Mesenchymal stem cell (in vitro differentiated cells and primary cell): ENCODE measurements at regions not wholly inside any gene's neighbourhood (a gene's known extent, or its start where the extent isn't known, plus 50 kb on each side); places are given as distances from the start of the nearest gene placed in this dataset.

Experiments
- DNase-seq: peaks from one replicate; pipeline ENCODE4 v3.0.0-alpha.2; 2013
- H2AFZ ChIP-seq: one replicate; pipeline ENCODE4 v1.6.1; 2013; ENCODE audit warnings: low read depth, mild to moderate bottlenecking, control low read depth, inconsistent platforms, low read length, moderate library complexity
- H2AK5ac ChIP-seq: 2 replicates; pipeline ENCODE4 v1.6.1; 2013; ENCODE audit warnings: low read length, moderate library complexity, mild to moderate bottlenecking, inconsistent platforms; ENCODE audit not compliant: severe bottlenecking
- H2BK120ac ChIP-seq: one replicate; pipeline ENCODE4 v1.6.1; 2013; ENCODE audit warnings: low read depth, mild to moderate bottlenecking, inconsistent platforms, low read length, moderate library complexity
- H2BK12ac ChIP-seq, 2 experiments: one replicate each; pipeline ENCODE4 v1.6.1; 2013; ENCODE audit warnings: inconsistent platforms in 2 of 2, low read length in 2 of 2, mild to moderate bottlenecking in 2 of 2, moderate library complexity in 2 of 2, control low read depth in 1 of 2
- H2BK15ac ChIP-seq: one replicate; pipeline ENCODE4 v1.6.1; 2013; ENCODE audit warnings: mild to moderate bottlenecking, low read depth, inconsistent platforms; ENCODE audit not compliant: poor library complexity, severe bottlenecking
- H2BK5ac ChIP-seq: 2 replicates; pipeline ENCODE4 v1.6.1; 2013; ENCODE audit warnings: low read depth, mild to moderate bottlenecking, low read length, control low read depth, inconsistent platforms; ENCODE audit not compliant: poor library complexity, severe bottlenecking
- H3K14ac ChIP-seq, 2 experiments: one replicate each; pipeline ENCODE4 v1.6.1; 2013; ENCODE audit warnings: inconsistent platforms in 2 of 2, low read length in 2 of 2, control low read depth in 1 of 2, mild to moderate bottlenecking in 1 of 2, moderate library complexity in 1 of 2
- H3K18ac ChIP-seq, 2 experiments: one replicate each; pipeline ENCODE4 v1.6.1; 2013; ENCODE audit warnings: inconsistent platforms in 2 of 2, low read length in 2 of 2, control low read depth in 1 of 2, low read depth in 1 of 2, mild to moderate bottlenecking in 1 of 2
- H3K23ac ChIP-seq, 2 experiments: one replicate each; pipeline ENCODE4 v1.6.1; 2013; ENCODE audit warnings: inconsistent platforms in 2 of 2, low read length in 2 of 2, mild to moderate bottlenecking in 2 of 2, moderate library complexity in 2 of 2, control low read depth in 1 of 2
- H3K27ac ChIP-seq: 2 replicates; pipeline ENCODE4 v1.5.1; 2013; ENCODE audit warnings: mild to moderate bottlenecking, moderate library complexity, low read length, control low read depth, inconsistent platforms; ENCODE audit not compliant: poor library complexity, severe bottlenecking
- H3K27me3 ChIP-seq, 2 experiments: 2 replicates each; pipeline versions ENCODE4 v1.6.1 to v1.7.0; 2013; ENCODE audit warnings: low read length in 2 of 2, mild to moderate bottlenecking in 2 of 2, moderate library complexity in 2 of 2, control low read depth in 1 of 2, inconsistent platforms in 1 of 2; ENCODE audit not compliant: control insufficient read depth in 1 of 2, insufficient read depth in 1 of 2
- H3K36me3 ChIP-seq, 2 experiments: 2 replicates each; pipeline versions ENCODE4 v1.6.1 to v1.7.0; 2013; ENCODE audit warnings: low read length in 2 of 2, control low read depth in 1 of 2, inconsistent platforms in 1 of 2, low read depth in 1 of 2, mild to moderate bottlenecking in 1 of 2; ENCODE audit not compliant: insufficient read depth in 2 of 2, control insufficient read depth in 1 of 2
- H3K4ac ChIP-seq, 2 experiments: one replicate each; pipeline ENCODE4 v1.6.1; 2013; ENCODE audit warnings: inconsistent platforms in 2 of 2, low read length in 2 of 2, mild to moderate bottlenecking in 2 of 2, moderate library complexity in 2 of 2, control low read depth in 1 of 2, low read depth in 1 of 2
- H3K4me1 ChIP-seq: 2 replicates; pipeline ENCODE4 v1.6.1; 2013; ENCODE audit warnings: low read depth, low read length, control low read depth; ENCODE audit not compliant: control insufficient read depth, insufficient read depth
- H3K4me2 ChIP-seq: 2 replicates; pipeline ENCODE4 v1.6.1; 2013; ENCODE audit warnings: low read length, mild to moderate bottlenecking, inconsistent platforms; ENCODE audit not compliant: poor library complexity, severe bottlenecking
- H3K4me3 ChIP-seq, 2 experiments: 2 replicates each; pipeline versions ENCODE4 v1.5.1 to v1.7.0; 2013; ENCODE audit warnings: low read length in 2 of 2, mild to moderate bottlenecking in 2 of 2, control low read depth in 1 of 2, low read depth in 1 of 2; ENCODE audit not compliant: insufficient read depth in 1 of 2
- H3K79me1 ChIP-seq: replicated peaks from 2 replicates; pipeline ENCODE4 v1.6.1; 2013; ENCODE audit warnings: mild to moderate bottlenecking, control low read depth, low read length, inconsistent platforms; ENCODE audit not compliant: poor library complexity, severe bottlenecking
- H3K9ac ChIP-seq: 2 replicates; pipeline ENCODE4 v1.7.0; 2013; ENCODE audit warnings: mild to moderate bottlenecking, low read length, moderate library complexity
- H3K9me3 ChIP-seq: 2 replicates; pipeline ENCODE4 v1.7.0; 2013; ENCODE audit warnings: mild to moderate bottlenecking, low read length; ENCODE audit not compliant: control insufficient read depth
- H4K8ac ChIP-seq: one replicate; pipeline ENCODE4 v1.6.1; 2013; ENCODE audit warnings: inconsistent platforms, mild to moderate bottlenecking, low read length, moderate library complexity
- H4K91ac ChIP-seq: one replicate; pipeline ENCODE4 v1.6.1; 2013; ENCODE audit warnings: mild to moderate bottlenecking, low read length, inconsistent platforms
- WGBS: methylation state at CpG from one replicate; pipeline ENCODE4 v1.1.7; 2013; ENCODE audit warnings: mixed read lengths; 5-methylcytosine and 5-hydroxymethylcytosine counted together

GRCh38 chr20:12821249-12821648, 187.5 kb upstream of the SPTLC3 start:
- no peak overlapping the region for H2BK120ac ChIP-seq
- H3K4me3 ChIP-seq: no peak overlapping the region
- no peak overlapping the region for H2AK5ac ChIP-seq
- DNase-seq: no peak
- no peak overlapping the region for H2BK5ac ChIP-seq
- H3K27ac ChIP-seq: no peak overlapping the region
- H2AFZ ChIP-seq: no peak overlapping the region
- H3K4me1 ChIP-seq: no peaks in the 10 kb centered on the region
- no peak overlapping the region for H2BK12ac ChIP-seq
- no peak overlapping the region for H2BK15ac ChIP-seq
- no peak overlapping the region for H4K91ac ChIP-seq
- H3K27me3 ChIP-seq: no peaks in the 10 kb centered on the region
- no peak overlapping the region for H3K4me2 ChIP-seq
- H3K4ac ChIP-seq: no peak overlapping the region
- no peak overlapping the region for H3K18ac ChIP-seq
- no peaks in the 10 kb centered on the region for H3K9me3 ChIP-seq
- WGBS: 71% methylated on average over 3 of the region's 3 CpGs
- H3K9ac ChIP-seq: no peak overlapping the region
- no peak overlapping the region for H3K23ac ChIP-seq
- H3K79me1 ChIP-seq: no peaks in the 10 kb centered on the region
- H3K36me3 ChIP-seq: no peaks in the 10 kb centered on the region
- no peak overlapping the region for H4K8ac ChIP-seq
- no peak overlapping the region for H3K14ac ChIP-seq

- Histone ChIP-seq H3K4me2 (no peak overlapping the region), H3K27me3 (no peaks in the 10 kb centered on the region), H3K14ac (no peak overlapping the region), H2BK12ac (no peak overlapping the region), H3K4me1 (no peaks in the 10 kb centered on the region), H3K4me3 (no peak overlapping the region), H3K23ac (no peak overlapping the region), H3K18ac (no peak overlapping the region), H2BK15ac (no peak overlapping the region), H3K9ac (no peak overlapping the region), H3K9me3 (no peaks in the 10 kb centered on the region), H4K8ac (no peak overlapping the region), H2BK5ac (no peak overlapping the region), H2AFZ (no peak overlapping the region), H2AK5ac (no peak overlapping the region), H3K79me1 (no peaks in the 10 kb centered on the region), H2BK120ac (no peak overlapping the region), H3K36me3 (no peaks in the 10 kb centered on the region), H3K4ac (no peak overlapping the region), H4K91ac (no peak overlapping the region), H3K27ac (no peak overlapping the region)
- 74% methylated on average over 3 of the region's 3 CpGs for WGBS
- no peak for DNase-seq
Measured at GRCh38 chr20:12823734-12824133, 185.0 kb upstream of the SPTLC3 start.

GRCh38 chr20:12824328-12825225, 184.2 kb upstream of the SPTLC3 start:
- Histone ChIP-seq H3K36me3 (no peaks in the 10 kb centered on the region), H3K27ac (no peak overlapping the region), H3K18ac (no peak overlapping the region), H2AFZ (no peak overlapping the region), H4K8ac (no peak overlapping the region), H3K14ac (no peak overlapping the region), H3K4me2 (no peak overlapping the region), H2BK12ac (no peak overlapping the region), H2BK5ac (no peak overlapping the region), H3K9ac (no peak overlapping the region), H2AK5ac (no peak overlapping the region), H3K23ac (no peak overlapping the region), H2BK120ac (no peak overlapping the region), H3K27me3 (no peaks in the 10 kb centered on the region), H3K4me1 (no peaks in the 10 kb centered on the region), H3K4me3 (no peak overlapping the region), H3K79me1 (no peaks in the 10 kb centered on the region), H3K4ac (no peak overlapping the region), H4K91ac (no peak overlapping the region), H3K9me3 (no peaks in the 10 kb centered on the region), H2BK15ac (no peak overlapping the region)
- 53% methylated on average over 6 of the region's 6 CpGs for WGBS
- DNase-seq: no peak

- no peak overlapping the region for H3K4me3 ChIP-seq
- H3K23ac ChIP-seq: no peak overlapping the region
- no peak overlapping the region for H3K18ac ChIP-seq
- no peak overlapping the region for H4K8ac ChIP-seq
- no peaks in the 10 kb centered on the region for H3K27me3 ChIP-seq
- H3K36me3 ChIP-seq: no peaks in the 10 kb centered on the region
- H3K9ac ChIP-seq: no peak overlapping the region
- H2BK15ac ChIP-seq: no peak overlapping the region
- no peaks in the 10 kb centered on the region for H3K79me1 ChIP-seq
- H3K4me1 ChIP-seq: no peaks in the 10 kb centered on the region
- H2AFZ ChIP-seq: no peak overlapping the region
- H2BK120ac ChIP-seq: no peak overlapping the region
- no peak overlapping the region for H3K4ac ChIP-seq
- no peak for DNase-seq
- H2AK5ac ChIP-seq: no peak overlapping the region
- no peak overlapping the region for H3K14ac ChIP-seq
- H2BK5ac ChIP-seq: no peak overlapping the region
- 88% methylated on average over 6 of the region's 6 CpGs for WGBS
- no peak overlapping the region for H2BK12ac ChIP-seq
- H3K4me2 ChIP-seq: no peak overlapping the region
- no peak overlapping the region for H3K27ac ChIP-seq
- H4K91ac ChIP-seq: no peak overlapping the region
- no peaks in the 10 kb centered on the region for H3K9me3 ChIP-seq
Measured at GRCh38 chr20:12825226-12825595, 183.6 kb upstream of the SPTLC3 start.
